ENCODE measurements at regions not wholly inside any gene's neighbourhood (a gene's known extent, or its start where the extent isn't known, plus 50 kb on each side); places are given as distances from the start of the nearest gene placed in this dataset.

- H3K4me3 Mint-ChIP-seq = no peak overlapping the region
- no peaks in the 10 kb centered on the region for H3K9me3 Mint-ChIP-seq
- no peak for DNase-seq
- H3K27me3 Mint-ChIP-seq = peaks cover 7% of the 10 kb centered on the region
- ATAC-seq = no peak
- no peaks in the 10 kb centered on the region for H3K4me1 Mint-ChIP-seq
- no peak overlapping the region for H3K27ac Mint-ChIP-seq
These were observed 190.4 kb downstream of the OGFRL1 start for GRCh38 chr6:71478834-71479541.

GRCh38 chr6:71480577-71480976 lies 192.0 kb downstream of the OGFRL1 start:
- no peak for DNase-seq
- H3K4me1 Mint-ChIP-seq = no peaks in the 10 kb centered on the region
- no peak overlapping the region for H3K27ac Mint-ChIP-seq
- peaks cover 7% of the 10 kb centered on the region for H3K27me3 Mint-ChIP-seq
- no peak for ATAC-seq
- no peak overlapping the region for H3K4me3 Mint-ChIP-seq
- no peaks in the 10 kb centered on the region for H3K9me3 Mint-ChIP-seq

GRCh38 chr6:71481011-71481410 lies 192.4 kb downstream of the OGFRL1 start:
- H3K4me3 Mint-ChIP-seq = no peak overlapping the region
- H3K9me3 Mint-ChIP-seq = no peaks in the 10 kb centered on the region
- peaks cover 7% of the 10 kb centered on the region for H3K27me3 Mint-ChIP-seq
- DNase-seq (no peak), ATAC-seq (no peak)
- H3K27ac Mint-ChIP-seq = no peak overlapping the region
- H3K4me1 Mint-ChIP-seq = no peaks in the 10 kb centered on the region

- Mint-ChIP-seq H3K27ac (no peak overlapping the region), H3K27me3 (peaks cover 7% of the 10 kb centered on the region), H3K4me1 (no peaks in the 10 kb centered on the region), H3K9me3 (no peaks in the 10 kb centered on the region), H3K4me3 (no peak overlapping the region)
- ATAC-seq = no peak
- no peak for DNase-seq
These were observed 193.2 kb downstream of the OGFRL1 start for GRCh38 chr6:71481801-71482200.

- Mint-ChIP-seq H3K9me3 (no peaks in the 10 kb centered on the region), H3K4me3 (no peak overlapping the region), H3K27me3 (peaks cover 7% of the 10 kb centered on the region), H3K27ac (no peak overlapping the region), H3K4me1 (no peaks in the 10 kb centered on the region)
- ATAC-seq (peak; percentile 15), DNase-seq (no peak)
These were observed 194.1 kb downstream of the OGFRL1 start for GRCh38 chr6:71482742-71483141.

GRCh38 chr6:71486461-71486860 lies 197.8 kb downstream of the OGFRL1 start:
- Mint-ChIP-seq H3K27ac (peak overlapping the region in 1 of 2 donors; percentile 1), H3K4me3 (no peak overlapping the region), H3K4me1 (no peaks in the 10 kb centered on the region), H3K9me3 (no peaks in the 10 kb centered on the region), H3K27me3 (no peaks in the 10 kb centered on the region)
- ATAC-seq (no peak), DNase-seq (no peak)

GRCh38 chr6:71488186-71488585 lies 199.6 kb downstream of the OGFRL1 start:
- H3K27ac Mint-ChIP-seq = no peak overlapping the region
- no peaks in the 10 kb centered on the region for H3K4me1 Mint-ChIP-seq
- H3K4me3 Mint-ChIP-seq = no peak overlapping the region
- H3K9me3 Mint-ChIP-seq = no peaks in the 10 kb centered on the region
- DNase-seq (no peak), ATAC-seq (no peak)
- no peaks in the 10 kb centered on the region for H3K27me3 Mint-ChIP-seq

GRCh38 chr6:71489736-71490135 lies 201.1 kb downstream of the OGFRL1 start:
- Mint-ChIP-seq H3K4me1 (no peaks in the 10 kb centered on the region), H3K27me3 (no peaks in the 10 kb centered on the region), H3K4me3 (no peak overlapping the region), H3K9me3 (no peaks in the 10 kb centered on the region), H3K27ac (no peak overlapping the region)
- ATAC-seq (no peak), DNase-seq (no peak)

GRCh38 chr6:71490876-71491275 lies 202.3 kb downstream of the OGFRL1 start:
- no peaks in the 10 kb centered on the region for H3K9me3 Mint-ChIP-seq
- no peaks in the 10 kb centered on the region for H3K27me3 Mint-ChIP-seq
- no peak overlapping the region for H3K27ac Mint-ChIP-seq
- no peak overlapping the region for H3K4me3 Mint-ChIP-seq
- no peak for ATAC-seq
- H3K4me1 Mint-ChIP-seq = no peaks in the 10 kb centered on the region
- DNase-seq = no peak

GRCh38 chr6:71491844-71492243 lies 203.2 kb downstream of the OGFRL1 start:
- Mint-ChIP-seq H3K27me3 (no peaks in the 10 kb centered on the region), H3K4me1 (no peaks in the 10 kb centered on the region)
- ATAC-seq = no peak

GRCh38 chr6:71492668-71493067 lies 204.1 kb downstream of the OGFRL1 start:
- Mint-ChIP-seq H3K4me3 (no peak overlapping the region), H3K27me3 (no peaks in the 10 kb centered on the region), H3K4me1 (no peaks in the 10 kb centered on the region), H3K9me3 (no peaks in the 10 kb centered on the region), H3K27ac (no peak overlapping the region)
- no peak for DNase-seq
- no peak for ATAC-seq

More at GRCh38 chr6:71491844-71492243, 203.2 kb downstream of the OGFRL1 start:
- H3K9me3 Mint-ChIP-seq = no peaks in the 10 kb centered on the region
- H3K4me3 Mint-ChIP-seq = no peak overlapping the region
- no peak for DNase-seq
- no peak overlapping the region for H3K27ac Mint-ChIP-seq

- H3K4me3 Mint-ChIP-seq = peak overlapping the region; percentile 4 to 38
- ATAC-seq (peak; percentile 37), DNase-seq (no peak)
- no peaks in the 10 kb centered on the region for H3K4me1 Mint-ChIP-seq
- no peaks in the 10 kb centered on the region for H3K9me3 Mint-ChIP-seq
- no peaks in the 10 kb centered on the region for H3K27me3 Mint-ChIP-seq
- no peak overlapping the region for H3K27ac Mint-ChIP-seq
These were observed 207.6 kb downstream of the OGFRL1 start for GRCh38 chr6:71496018-71496721.

GRCh38 chr6:71496722-71497033 lies 208.1 kb downstream of the OGFRL1 start:
- Mint-ChIP-seq H3K4me1 (no peaks in the 10 kb centered on the region), H3K4me3 (no peak overlapping the region), H3K9me3 (no peaks in the 10 kb centered on the region)

GRCh38 chr6:71498638-71499037 lies 210.0 kb downstream of the OGFRL1 start:
- no peak overlapping the region for H3K4me3 Mint-ChIP-seq
- DNase-seq (no peak), ATAC-seq (no peak)
- H3K27me3 Mint-ChIP-seq = no peaks in the 10 kb centered on the region
- H3K27ac Mint-ChIP-seq = no peak overlapping the region
- no peaks in the 10 kb centered on the region for H3K9me3 Mint-ChIP-seq
- H3K4me1 Mint-ChIP-seq = no peaks in the 10 kb centered on the region

More at GRCh38 chr6:71496722-71497033, 208.1 kb downstream of the OGFRL1 start:
- DNase-seq = no peak
- no peak for ATAC-seq
- Mint-ChIP-seq H3K27ac (no peak overlapping the region), H3K27me3 (no peaks in the 10 kb centered on the region)

- H3K4me3 Mint-ChIP-seq = no peak overlapping the region
- H3K9me3 Mint-ChIP-seq = peaks cover 0 to 1% of the 10 kb centered on the region in 2 donors
- ATAC-seq (no peak), DNase-seq (no peak)
- no peaks in the 10 kb centered on the region for H3K4me1 Mint-ChIP-seq
- H3K27ac Mint-ChIP-seq = no peak overlapping the region
- H3K27me3 Mint-ChIP-seq = no peaks in the 10 kb centered on the region
These were observed 211.1 kb downstream of the OGFRL1 start for GRCh38 chr6:71499667-71500066.

GRCh38 chr6:71502168-71502567 lies 213.6 kb downstream of the OGFRL1 start:
- no peaks in the 10 kb centered on the region for H3K4me1 Mint-ChIP-seq
- DNase-seq (no peak), ATAC-seq (no peak)
- peaks cover 0 to 6% of the 10 kb centered on the region in 2 donors for H3K9me3 Mint-ChIP-seq
- no peak overlapping the region for H3K4me3 Mint-ChIP-seq
- H3K27me3 Mint-ChIP-seq = no peaks in the 10 kb centered on the region
- H3K27ac Mint-ChIP-seq = no peak overlapping the region

GRCh38 chr6:71502956-71503355 lies 214.3 kb downstream of the OGFRL1 start:
- Mint-ChIP-seq H3K4me3 (no peak overlapping the region), H3K4me1 (no peaks in the 10 kb centered on the region), H3K27ac (no peak overlapping the region), H3K27me3 (no peaks in the 10 kb centered on the region), H3K9me3 (peaks cover 0 to 6% of the 10 kb centered on the region in 2 donors)
- no peak for ATAC-seq
- DNase-seq = no peak
